IMR-90 (cell line): ENCODE measurements at regions not wholly inside any gene's neighbourhood (a gene's known extent, or its start where the extent isn't known, plus 50 kb on each side); places are given as distances from the start of the nearest gene placed in this dataset.

Experiments
- ATAC-seq: fragments of 200-7000 bp; cut with Tn5 transposase; 2 replicates; pipeline ENCODE4 v1.9.1; 2020; ENCODE audit warnings: low read depth, mild to moderate bottlenecking, moderate library complexity
- BruUV-seq: library from RNA; stranded (reverse); fragments of 400-500 nt; replicated peaks from 2 replicates; lab custom pipeline; 2021; lab: Mats Ljungman, UMichigan
- CTCF ChIA-PET: fragments of 300-600 bp; formaldehyde crosslinking; extraction: SDS; loops from one replicate; lab custom pipeline; 2021; ENCODE audit warnings: antibody characterized with exemption; lab: Yijun Ruan, JAX
- POLR2A ChIA-PET: fragments of 300-600 bp; sonication (Branson Sonifier 250); formaldehyde crosslinking; loops from one replicate; lab custom pipeline; 2022; ENCODE audit warnings: antibody characterized with exemption; ENCODE audit not compliant: unreplicated experiment; lab: Charles Lee
- DNase-seq: peaks from one replicate; pipeline ENCODE4 v3.0.0; 2013
- H2AFZ ChIP-seq: replicated peaks from 2 replicates; pipeline ENCODE3; 2013; ENCODE audit warnings: low read length, mild to moderate bottlenecking; ENCODE audit not compliant: poor library complexity
- H2AK5ac ChIP-seq: 2 replicates; pipeline ENCODE4 v1.6.1; 2013; ENCODE audit warnings: low read depth, low read length, inconsistent platforms
- H2AK9ac ChIP-seq: replicated peaks from 2 replicates; pipeline ENCODE3; 2013; ENCODE audit warnings: mild to moderate bottlenecking, low read depth, low read length, moderate library complexity; ENCODE audit not compliant: poor library complexity
- H2BK120ac ChIP-seq: 2 replicates; pipeline ENCODE4 v1.6.1; 2013; ENCODE audit warnings: low read depth, low read length, inconsistent platforms
- H2BK15ac ChIP-seq: 3 replicates; pipeline ENCODE4 v1.6.1; 2013; ENCODE audit warnings: low read depth, low read length, inconsistent platforms
- H2BK20ac ChIP-seq: 2 replicates; pipeline ENCODE4 v1.6.1; 2013; ENCODE audit warnings: low read depth, mild to moderate bottlenecking, inconsistent platforms, low read length, moderate library complexity
- H2BK5ac ChIP-seq: 2 replicates; pipeline ENCODE4 v1.6.1; 2013; ENCODE audit warnings: mild to moderate bottlenecking, low read depth, low read length, inconsistent platforms; ENCODE audit not compliant: poor library complexity, severe bottlenecking
- H3K14ac ChIP-seq: replicated peaks from 2 replicates; pipeline ENCODE4 v1.6.1; 2013; ENCODE audit warnings: low read depth, low read length, inconsistent platforms
- H3K18ac ChIP-seq: 2 replicates; pipeline ENCODE4 v1.6.1; 2013; ENCODE audit warnings: low read depth, low read length, control low read depth
- H3K23ac ChIP-seq: 2 replicates; pipeline ENCODE4 v1.6.1; 2013; ENCODE audit warnings: low read depth, low read length, inconsistent platforms
- H3K27ac ChIP-seq: 2 replicates; pipeline ENCODE4 v1.5.1; 2013; ENCODE audit warnings: mild to moderate bottlenecking, control low read depth, low read length; ENCODE audit not compliant: insufficient read depth
- H3K27me3 ChIP-seq: 2 replicates; pipeline ENCODE4 v1.6.1; 2013; ENCODE audit warnings: low read length; ENCODE audit not compliant: control insufficient read depth, insufficient read depth
- H3K36me3 ChIP-seq: 2 replicates; pipeline ENCODE4 v1.6.1; 2013; ENCODE audit warnings: low read length, mixed read lengths; ENCODE audit not compliant: control insufficient read depth, insufficient read depth
- H3K4ac ChIP-seq: 2 replicates; pipeline ENCODE4 v1.6.1; 2013; ENCODE audit warnings: low read depth, low read length, inconsistent platforms
- H3K4me1 ChIP-seq: 2 replicates; pipeline ENCODE4 v1.6.1; 2013; ENCODE audit warnings: low read length, mixed read lengths; ENCODE audit not compliant: control insufficient read depth, insufficient read depth
- H3K4me2 ChIP-seq: 2 replicates; pipeline ENCODE4 v1.6.1; 2013; ENCODE audit warnings: low read depth, mild to moderate bottlenecking, control low read depth, low read length, moderate library complexity
- H3K4me3 ChIP-seq: 2 replicates; pipeline ENCODE4 v1.5.1; 2013; ENCODE audit warnings: low read depth, mild to moderate bottlenecking, control low read depth, low read length, moderate library complexity; ENCODE audit not compliant: insufficient read depth
- H3K56ac ChIP-seq: 2 replicates; pipeline ENCODE4 v1.6.1; 2013; ENCODE audit warnings: low read length, inconsistent platforms; ENCODE audit not compliant: insufficient read depth; ENCODE audit errors: extremely low read depth
- H3K79me1 ChIP-seq, 2 experiments: 2 replicates each; pipeline ENCODE4 v1.6.1; 2013; ENCODE audit warnings: low read length in 2 of 2, inconsistent platforms in 1 of 2, low read depth in 1 of 2
- H3K9ac ChIP-seq: 2 replicates; pipeline ENCODE4 v1.6.1; 2013; ENCODE audit warnings: low read depth, low read length, control low read depth
- H3K9me1 ChIP-seq: 2 replicates; pipeline ENCODE4 v1.6.1; 2013; ENCODE audit warnings: low read length, inconsistent platforms; ENCODE audit not compliant: insufficient read depth
- H3K9me3 ChIP-seq: 2 replicates; pipeline ENCODE4 v1.6.1; 2013; ENCODE audit warnings: low read length; ENCODE audit not compliant: control insufficient read depth, insufficient read depth
- H4K20me1 ChIP-seq: 2 replicates; pipeline ENCODE4 v1.6.1; 2013; ENCODE audit warnings: low read length, inconsistent platforms; ENCODE audit not compliant: insufficient read depth
- H4K5ac ChIP-seq: 2 replicates; pipeline ENCODE4 v1.6.1; 2013; ENCODE audit warnings: mild to moderate bottlenecking, low read depth, low read length, control low read depth
- H4K8ac ChIP-seq, 2 experiments: 2 replicates each; pipeline ENCODE4 v1.6.1; 2013; ENCODE audit warnings: low read depth in 2 of 2, low read length in 2 of 2, control low read depth in 1 of 2, inconsistent platforms in 1 of 2
- H4K91ac ChIP-seq: 2 replicates; pipeline ENCODE4 v1.6.1; 2013; ENCODE audit warnings: low read depth, low read length, inconsistent platforms; ENCODE audit not compliant: insufficient read depth
- CEBPB ChIP-seq: IDR thresholded peaks from 2 replicates; pipeline ENCODE4 v1.6.1; 2012; ENCODE audit warnings: low read depth, low read length, improper control_type of control experiment
- POLR2A ChIP-seq: IDR thresholded peaks from 2 replicates; pipeline ENCODE4 v1.6.1; 2012; ENCODE audit warnings: mild to moderate bottlenecking, low read depth, low read length
- WGBS, 2 experiments: methylation state at CpG; one replicate each; pipeline versions ENCODE4 v1.1.5 to v1.1.7; 2013; ENCODE audit warnings: missing lambda C conversion rate in 2 of 2; ENCODE audit not compliant: insufficient read length in 1 of 2; ENCODE audit errors: extremely low coverage in 2 of 2; 5-methylcytosine and 5-hydroxymethylcytosine counted together
- dilution Hi-C: fragments of 300-500 bp; cut with HindIII; formaldehyde crosslinking; loops from one replicate; pipeline ENCODE4 v1.14.3; 2018; ENCODE audit warnings: low sequenced_read_pairs; ENCODE audit not compliant: unreplicated experiment
- in situ Hi-C: fragments of 300-500 bp; cut with MboI; formaldehyde crosslinking; loops from 3 replicates; pipeline ENCODE4 v1.14.3; 2019; ENCODE audit warnings: low sequenced_read_pairs, inconsistent platforms, mixed read lengths
- intact Hi-C: fragments of 100-400 bp; cut with micrococcal nuclease; formaldehyde crosslinking; loops from 2 replicates; pipeline ENCODE4 v1.10.0; 2022
- TF ChIP-seq, protein P1 (sequence below): conservative IDR thresholded peaks from 2 replicates; pipeline ENCODE4 v1.5.1; 2012; ENCODE audit warnings: mild to moderate bottlenecking, low read depth, low read length, improper control_type of control experiment

DNA sequence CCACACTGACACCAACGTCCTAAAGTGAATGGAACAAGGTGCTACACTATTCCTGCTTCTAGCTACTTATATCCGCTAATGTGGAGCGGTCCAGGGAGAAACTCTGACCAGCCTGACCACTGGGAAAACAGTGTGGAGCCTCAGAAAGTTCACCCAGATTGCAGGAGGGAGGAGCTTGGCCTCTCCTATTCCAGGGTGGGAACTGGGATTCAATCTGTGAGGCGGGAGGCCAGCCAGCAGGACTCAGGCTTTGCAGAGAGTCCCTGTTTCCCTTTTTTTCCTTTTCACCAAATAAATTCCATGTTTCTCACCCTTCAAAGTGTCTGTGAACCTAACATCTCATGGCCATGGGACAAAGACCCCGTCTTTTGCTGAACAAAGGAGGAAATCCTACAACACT, 86.4 kb upstream of the SEMA3C start:
- intact Hi-C loops (no loop called here), dilution Hi-C loops (no loop called here)

More for the DNA sequence above, 86.4 kb upstream of the SEMA3C start:
- Histone ChIP-seq H2AK5ac (no peak overlapping the region), H3K27ac (no peak overlapping the region), H2BK15ac (no peak overlapping the region), H4K8ac (no peak overlapping the region), H3K4me2 (no peak overlapping the region), H3K27me3 (no peaks in the 10 kb centered on the region), H2BK120ac (no peak overlapping the region), H3K18ac (no peak overlapping the region), H3K9ac (no peak overlapping the region), H4K5ac (no peak overlapping the region), H3K56ac (no peak overlapping the region), H2AK9ac (no peak overlapping the region), H2AFZ (peak overlapping the region; percentile 35), H3K4me3 (no peak overlapping the region), H3K4me1 (no peaks in the 10 kb centered on the region), H3K14ac (no peak overlapping the region), H3K23ac (no peak overlapping the region), H2BK20ac (no peak overlapping the region), H3K9me1 (no peaks in the 10 kb centered on the region), H3K79me1 (no peaks in the 10 kb centered on the region), H4K91ac (no peak overlapping the region), H3K9me3 (no peaks in the 10 kb centered on the region), H2BK5ac (no peak overlapping the region), H4K20me1 (no peaks in the 10 kb centered on the region), H3K36me3 (no peaks in the 10 kb centered on the region), H3K4ac (no peak overlapping the region)
- no peak for ATAC-seq
- ChIA-PET POLR2A (no interaction called here), CTCF (no interaction called here)
- no peak for DNase-seq
- TF ChIP-seq, protein P1, sequence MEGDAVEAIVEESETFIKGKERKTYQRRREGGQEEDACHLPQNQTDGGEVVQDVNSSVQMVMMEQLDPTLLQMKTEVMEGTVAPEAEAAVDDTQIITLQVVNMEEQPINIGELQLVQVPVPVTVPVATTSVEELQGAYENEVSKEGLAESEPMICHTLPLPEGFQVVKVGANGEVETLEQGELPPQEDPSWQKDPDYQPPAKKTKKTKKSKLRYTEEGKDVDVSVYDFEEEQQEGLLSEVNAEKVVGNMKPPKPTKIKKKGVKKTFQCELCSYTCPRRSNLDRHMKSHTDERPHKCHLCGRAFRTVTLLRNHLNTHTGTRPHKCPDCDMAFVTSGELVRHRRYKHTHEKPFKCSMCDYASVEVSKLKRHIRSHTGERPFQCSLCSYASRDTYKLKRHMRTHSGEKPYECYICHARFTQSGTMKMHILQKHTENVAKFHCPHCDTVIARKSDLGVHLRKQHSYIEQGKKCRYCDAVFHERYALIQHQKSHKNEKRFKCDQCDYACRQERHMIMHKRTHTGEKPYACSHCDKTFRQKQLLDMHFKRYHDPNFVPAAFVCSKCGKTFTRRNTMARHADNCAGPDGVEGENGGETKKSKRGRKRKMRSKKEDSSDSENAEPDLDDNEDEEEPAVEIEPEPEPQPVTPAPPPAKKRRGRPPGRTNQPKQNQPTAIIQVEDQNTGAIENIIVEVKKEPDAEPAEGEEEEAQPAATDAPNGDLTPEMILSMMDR: no peak
- TF ChIP-seq CEBPB (no peak), POLR2A (no peak)
- no TSS peak for BruUV-seq
- in situ Hi-C loops: no loop called here
- no CpG with 5 or more reads among the region's 5 CpGs for WGBS, 2 experiments
